AG09319 (cell line): ENCODE measurements at regions not wholly inside any gene's neighbourhood (a gene's known extent, or its start where the extent isn't known, plus 50 kb on each side); places are given as distances from the start of the nearest gene placed in this dataset.

Source experiments
- DNase-seq: peaks from one replicate; pipeline ENCODE4 v3.0.0-alpha.2; 2010; ENCODE audit warnings: low read depth; ENCODE audit errors: extremely low read depth
- TF ChIP-seq, protein P1 (sequence below): IDR thresholded peaks from 2 replicates; pipeline ENCODE4 v1.5.1; 2011; ENCODE audit warnings: low read depth, mild to moderate bottlenecking, inconsistent platforms, low read length, moderate library complexity

- TF ChIP-seq, protein P1, sequence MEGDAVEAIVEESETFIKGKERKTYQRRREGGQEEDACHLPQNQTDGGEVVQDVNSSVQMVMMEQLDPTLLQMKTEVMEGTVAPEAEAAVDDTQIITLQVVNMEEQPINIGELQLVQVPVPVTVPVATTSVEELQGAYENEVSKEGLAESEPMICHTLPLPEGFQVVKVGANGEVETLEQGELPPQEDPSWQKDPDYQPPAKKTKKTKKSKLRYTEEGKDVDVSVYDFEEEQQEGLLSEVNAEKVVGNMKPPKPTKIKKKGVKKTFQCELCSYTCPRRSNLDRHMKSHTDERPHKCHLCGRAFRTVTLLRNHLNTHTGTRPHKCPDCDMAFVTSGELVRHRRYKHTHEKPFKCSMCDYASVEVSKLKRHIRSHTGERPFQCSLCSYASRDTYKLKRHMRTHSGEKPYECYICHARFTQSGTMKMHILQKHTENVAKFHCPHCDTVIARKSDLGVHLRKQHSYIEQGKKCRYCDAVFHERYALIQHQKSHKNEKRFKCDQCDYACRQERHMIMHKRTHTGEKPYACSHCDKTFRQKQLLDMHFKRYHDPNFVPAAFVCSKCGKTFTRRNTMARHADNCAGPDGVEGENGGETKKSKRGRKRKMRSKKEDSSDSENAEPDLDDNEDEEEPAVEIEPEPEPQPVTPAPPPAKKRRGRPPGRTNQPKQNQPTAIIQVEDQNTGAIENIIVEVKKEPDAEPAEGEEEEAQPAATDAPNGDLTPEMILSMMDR, result no peak
- no peak for DNase-seq
Measured at GRCh38 chr3:88000853-88001252, 58.0 kb downstream of the CGGBP1 start.

GRCh38 chr3:87997966-87998365 lies 60.8 kb downstream of the CGGBP1 start:
- TF ChIP-seq, protein P1, result no peak
- DNase-seq, result no peak

GRCh38 chr3:87997298-87997697 lies 61.5 kb downstream of the CGGBP1 start:
- TF ChIP-seq, protein P1, result no peak
- DNase-seq, result no peak

- no peak for DNase-seq
- TF ChIP-seq, protein P1, result no peak
Measured at GRCh38 chr3:87996882-87997281, 61.9 kb downstream of the CGGBP1 start.

DNA sequence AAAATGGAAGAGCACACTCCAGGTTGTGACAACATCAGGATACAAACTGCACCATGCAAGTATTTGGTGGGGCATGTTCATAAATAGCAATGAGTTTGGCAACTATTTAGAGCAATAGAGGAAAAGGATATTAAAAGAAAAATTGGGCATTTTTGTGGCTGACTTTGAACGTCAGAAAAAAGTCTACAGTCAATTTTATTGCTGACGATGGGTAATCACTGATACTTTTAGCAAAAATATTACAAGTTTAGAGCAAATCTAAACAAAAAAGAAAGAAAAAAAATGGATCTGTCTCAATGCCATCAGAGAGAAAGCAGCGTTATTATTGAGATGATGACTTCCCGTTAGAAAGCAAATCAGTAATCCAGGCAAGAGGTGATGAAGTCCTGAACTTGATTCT lies 65.2 kb downstream of the CGGBP1 start:
- DNase-seq, result no peak
- TF ChIP-seq, protein P1, result no peak

- TF ChIP-seq, protein P1, result no peak
- no peak for DNase-seq
Measured at GRCh38 chr3:87987952-87988351, 70.9 kb downstream of the CGGBP1 start.

DNA sequence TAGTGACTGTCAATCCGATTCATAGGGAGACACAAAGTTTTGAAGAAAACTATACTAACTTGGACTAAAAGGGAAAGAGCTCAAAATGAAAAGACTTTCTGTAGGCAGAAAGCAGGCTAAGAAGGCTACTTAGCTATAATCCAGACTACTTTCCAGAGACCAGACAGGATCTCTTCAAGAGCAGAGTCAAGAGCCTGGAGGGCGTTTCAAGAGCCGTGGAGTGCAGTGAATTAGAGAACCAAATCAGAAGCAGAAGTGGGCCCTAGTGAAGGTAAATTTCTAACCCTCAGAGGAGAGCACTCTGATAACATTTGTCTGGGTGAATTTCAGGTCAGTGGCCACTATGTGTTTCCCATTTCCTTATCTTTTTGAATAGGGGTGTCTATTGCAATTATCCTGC lies 76.4 kb downstream of the CGGBP1 start:
- TF ChIP-seq, protein P1, result no peak
- DNase-seq, result no peak
